Endothelial cell of umbilical vein (primary cell): ENCODE measurements at regions not wholly inside any gene's neighbourhood (a gene's known extent, or its start where the extent isn't known, plus 50 kb on each side); places are given as distances from the start of the nearest gene placed in this dataset.

Experiments used
- BruUV-seq: library from RNA; stranded (reverse); fragments of 400-500 nt; replicated peaks from 2 replicates; lab custom pipeline; 2021; lab: Mats Ljungman, UMichigan
- CTCF ChIA-PET: fragments of 300-600, 350-600 bp; sonication (Branson Sonifier 250); formaldehyde crosslinking; loops from one replicate; lab custom pipeline; 2021; ENCODE audit warnings: antibody characterized with exemption, inconsistent platforms; lab: Charles Lee
- POLR2A ChIA-PET: fragments of 300-600, 350-600 bp; sonication (Branson Sonifier 250); formaldehyde crosslinking; loops from one replicate; lab custom pipeline; 2021; ENCODE audit warnings: antibody characterized with exemption, inconsistent platforms; lab: Charles Lee
- DNase-seq: peaks from one replicate; pipeline ENCODE4 v3.0.0-alpha.2; 2011; ENCODE audit warnings: low read depth, low spot score
- FAIRE-seq: peaks from 2 replicates; lab custom pipeline; 2011; peaks lifted over from hg19 to GRCh38; lab: Jason Lieb, UNC
- H2AFZ ChIP-seq: 2 replicates; pipeline ENCODE4 v1.6.0; 2012; ENCODE audit warnings: low read depth, low read length, control low read depth, inconsistent platforms
- H3K27ac ChIP-seq: 2 replicates; pipeline ENCODE4 v1.5.1; 2011; ENCODE audit warnings: low read depth, mild to moderate bottlenecking, control low read depth, low read length, moderate library complexity; ENCODE audit not compliant: insufficient read depth
- H3K27me3 ChIP-seq, 2 experiments: 2 replicates each; pipeline versions ENCODE4 v1.6.0 to v1.6.1; 2011; ENCODE audit warnings: low read length in 2 of 2, mixed read lengths in 1 of 2; ENCODE audit not compliant: control insufficient read depth in 2 of 2, insufficient read depth in 2 of 2
- H3K36me3 ChIP-seq, 2 experiments: 2 replicates in 1 of 2; 3 replicates in 1 of 2; pipeline ENCODE4 v1.5.1; 2011; ENCODE audit warnings: low read length in 2 of 2, mild to moderate bottlenecking in 1 of 2, moderate library complexity in 1 of 2; ENCODE audit not compliant: control insufficient read depth in 2 of 2, insufficient read depth in 2 of 2; ENCODE audit errors: extremely low read depth in 1 of 2
- H3K4me1 ChIP-seq: 3 replicates; pipeline ENCODE4 v1.5.1; 2011; ENCODE audit warnings: mild to moderate bottlenecking, low read length; ENCODE audit not compliant: control insufficient read depth, insufficient read depth; ENCODE audit errors: extremely low read depth
- H3K4me2 ChIP-seq: 2 replicates; pipeline ENCODE4 v1.6.1; 2011; ENCODE audit warnings: low read length, control low read depth, mixed read lengths; ENCODE audit not compliant: insufficient read depth
- H3K4me3 ChIP-seq, 3 experiments: fragments of 200-600 bp in 1 of 3; sonication (generic), shearing (Covaris generic) in 1 of 3; replicated peaks in 1 of 3; 2 replicates each; pipeline ENCODE4 v1.5.1; 2011 to 2016; ENCODE audit warnings: control low read depth in 3 of 3, low read length in 3 of 3, mild to moderate bottlenecking in 2 of 3, inconsistent platforms in 1 of 3, low read depth in 1 of 3, moderate library complexity in 1 of 3; ENCODE audit not compliant: insufficient read depth in 1 of 3
- H3K79me2 ChIP-seq: 2 replicates; pipeline ENCODE4 v1.6.0; 2012; ENCODE audit warnings: low read length, inconsistent platforms; ENCODE audit not compliant: control insufficient read depth, insufficient read depth
- H3K9ac ChIP-seq: replicated peaks from 2 replicates; pipeline ENCODE3; 2011; ENCODE audit warnings: low read length, control low read depth; ENCODE audit not compliant: insufficient read depth; ENCODE audit errors: extremely low read depth
- H3K9me1 ChIP-seq: replicated peaks from 3 replicates; pipeline ENCODE4 v1.6.0; 2011; ENCODE audit warnings: mild to moderate bottlenecking, low read length; ENCODE audit not compliant: control insufficient read depth, insufficient read depth; ENCODE audit errors: extremely low read depth
- H3K9me3 ChIP-seq: replicated peaks from 2 replicates; pipeline ENCODE4 v1.5.1; 2012; ENCODE audit warnings: low read length, inconsistent platforms; ENCODE audit not compliant: control insufficient read depth, insufficient read depth
- H4K20me1 ChIP-seq: replicated peaks from 2 replicates; pipeline ENCODE3; 2011; ENCODE audit warnings: mild to moderate bottlenecking, low read length; ENCODE audit not compliant: control insufficient read depth, insufficient read depth; ENCODE audit errors: extremely low read depth
- EZH2 ChIP-seq: IDR thresholded peaks from 2 replicates; pipeline ENCODE4 v1.6.1; 2012; ENCODE audit warnings: borderline replicate concordance, low read depth, mild to moderate bottlenecking, moderate library complexity, low read length, inconsistent platforms; ENCODE audit not compliant: severe bottlenecking
- FOS ChIP-seq: IDR thresholded peaks from 2 replicates; pipeline ENCODE4 v1.6.1; 2011; ENCODE audit warnings: mild to moderate bottlenecking, low read length, moderate library complexity, borderline replicate concordance; ENCODE audit not compliant: insufficient read depth
- GATA2 ChIP-seq: IDR thresholded peaks from 2 replicates; pipeline ENCODE4 v1.7.0; 2011; ENCODE audit warnings: low read depth, mild to moderate bottlenecking, moderate library complexity, mixed read lengths, low read length; ENCODE audit not compliant: insufficient read length, insufficient read depth
- JUN ChIP-seq: IDR thresholded peaks from 2 replicates; pipeline ENCODE4 v1.6.1; 2011; ENCODE audit warnings: borderline replicate concordance, low read depth; ENCODE audit not compliant: insufficient read length, insufficient read depth
- MYC ChIP-seq: IDR thresholded peaks from one replicate; pipeline ENCODE4 v1.6.1; 2011; ENCODE audit warnings: mild to moderate bottlenecking, low read depth, low read length
- POLR2A ChIP-seq: IDR thresholded peaks from 2 replicates; pipeline ENCODE4 v1.6.1; 2012; ENCODE audit warnings: low read depth, mild to moderate bottlenecking, control low read depth, low read length
- POLR2AphosphoS5 ChIP-seq: IDR thresholded peaks from 2 replicates; pipeline ENCODE4 v1.6.1; 2012; ENCODE audit warnings: low read depth, mild to moderate bottlenecking, control low read depth, low read length, moderate library complexity; ENCODE audit not compliant: insufficient read depth
- dilution Hi-C: fragments of 300-500 bp; cut with MboI; formaldehyde crosslinking; loops from one replicate; pipeline ENCODE4 v1.15.0; 2019; ENCODE audit warnings: low sequenced_read_pairs; ENCODE audit not compliant: extremely low pct_ligation_motif_present
- intact Hi-C: fragments of 100-400 bp; cut with micrococcal nuclease; formaldehyde crosslinking; loops from one replicate; pipeline ENCODE4 v1.10.0; 2022
- TF ChIP-seq, protein P1 (sequence below): IDR thresholded peaks from 2 replicates; pipeline ENCODE4 v1.6.1; 2011; ENCODE audit not compliant: insufficient read depth, insufficient read length
- TF ChIP-seq, protein P2 (sequence below), 2 donors: IDR thresholded peaks; 1 replicate in 1 of 2; 2 replicates in 1 of 2; pipeline ENCODE4 v1.5.1; 2011; ENCODE audit warnings: low read length in 2 of 2, mild to moderate bottlenecking in 2 of 2, moderate library complexity in 2 of 2, control low read depth in 1 of 2, inconsistent platforms in 1 of 2, low read depth in 1 of 2; ENCODE audit not compliant: insufficient read depth in 1 of 2; ENCODE audit errors: extremely low read depth in 1 of 2

GRCh38 chrX:39249999-39250398, 448.7 kb downstream of the MID1IP1 start:
- Histone ChIP-seq H3K27ac (no peak overlapping the region), H2AFZ (no peak overlapping the region), H3K4me2 (no peak overlapping the region), H3K79me2 (no peaks in the 10 kb centered on the region), H3K27me3 (peaks cover 0 to 2% of the 10 kb centered on the region in 2 experiments), H4K20me1 (no peaks in the 10 kb centered on the region), H3K4me1 (no peaks in the 10 kb centered on the region), H3K9me3 (no peaks in the 10 kb centered on the region), H3K9ac (no peak overlapping the region), H3K9me1 (no peaks in the 10 kb centered on the region), H3K36me3 (no peaks in the 10 kb centered on the region), H3K4me3 (no peak overlapping the region)
- CTCF ChIA-PET = interaction anchor here (1.5 kb wide), 1 partner anchor 11 kb away, joined by 9 read pairs; no protein-coding TSS in a partner anchor
- POLR2A ChIA-PET = no interaction called here
- TF ChIP-seq, protein P1, sequence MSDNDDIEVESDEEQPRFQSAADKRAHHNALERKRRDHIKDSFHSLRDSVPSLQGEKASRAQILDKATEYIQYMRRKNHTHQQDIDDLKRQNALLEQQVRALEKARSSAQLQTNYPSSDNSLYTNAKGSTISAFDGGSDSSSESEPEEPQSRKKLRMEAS = no peak
- no peak for TF ChIP-seq POLR2A
- TF ChIP-seq MYC = no peak
- TF ChIP-seq, protein P2, sequence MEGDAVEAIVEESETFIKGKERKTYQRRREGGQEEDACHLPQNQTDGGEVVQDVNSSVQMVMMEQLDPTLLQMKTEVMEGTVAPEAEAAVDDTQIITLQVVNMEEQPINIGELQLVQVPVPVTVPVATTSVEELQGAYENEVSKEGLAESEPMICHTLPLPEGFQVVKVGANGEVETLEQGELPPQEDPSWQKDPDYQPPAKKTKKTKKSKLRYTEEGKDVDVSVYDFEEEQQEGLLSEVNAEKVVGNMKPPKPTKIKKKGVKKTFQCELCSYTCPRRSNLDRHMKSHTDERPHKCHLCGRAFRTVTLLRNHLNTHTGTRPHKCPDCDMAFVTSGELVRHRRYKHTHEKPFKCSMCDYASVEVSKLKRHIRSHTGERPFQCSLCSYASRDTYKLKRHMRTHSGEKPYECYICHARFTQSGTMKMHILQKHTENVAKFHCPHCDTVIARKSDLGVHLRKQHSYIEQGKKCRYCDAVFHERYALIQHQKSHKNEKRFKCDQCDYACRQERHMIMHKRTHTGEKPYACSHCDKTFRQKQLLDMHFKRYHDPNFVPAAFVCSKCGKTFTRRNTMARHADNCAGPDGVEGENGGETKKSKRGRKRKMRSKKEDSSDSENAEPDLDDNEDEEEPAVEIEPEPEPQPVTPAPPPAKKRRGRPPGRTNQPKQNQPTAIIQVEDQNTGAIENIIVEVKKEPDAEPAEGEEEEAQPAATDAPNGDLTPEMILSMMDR (IDR thresholded peaks at IDR 0.05; ENCODE audit: extremely low read depth in 1 of 2, insufficient read depth in 1 of 2, low read depth in 1 of 2, low read length in 2 of 2) = no peak
- TF ChIP-seq FOS = no peak
- TF ChIP-seq GATA2 = no peak
- TF ChIP-seq POLR2AphosphoS5 = no peak
- TF ChIP-seq EZH2 = no peak
- TF ChIP-seq JUN = no peak
- no TSS peak for BruUV-seq
- intact Hi-C loops (no loop called here), dilution Hi-C loops (no loop called here)
- no peak for FAIRE-seq
- DNase-seq = no peak
